Stimulated activated CD4-positive, alpha-beta T cell treated with anti-CD3 and anti-CD28 coated beads, Interleukin-4, amount 100 ng/mL, for 48 hours (primary cell): ENCODE measurements at regions not wholly inside any gene's neighbourhood (a gene's known extent, or its start where the extent isn't known, plus 50 kb on each side); places are given as distances from the start of the nearest gene placed in this dataset.

Source experiments
- DNase-seq, 2 donors: peaks; one replicate each; pipeline ENCODE4 v3.0.0-alpha.2; 2020; ENCODE audit warnings: low read depth in 2 of 2

GRCh38 chr5:135120951-135121350 lies 86.9 kb upstream of the PITX1 start:
- no peak for DNase-seq

GRCh38 chr5:135119481-135119880 lies 85.5 kb upstream of the PITX1 start:
- DNase-seq = no peak

- DNase-seq = no peak
Measured at GRCh38 chr5:135117590-135117989, 83.6 kb upstream of the PITX1 start.

GRCh38 chr5:135116160-135116561 lies 82.1 kb upstream of the PITX1 start:
- DNase-seq = no peak

- no peak for DNase-seq
Measured at GRCh38 chr5:135115591-135115990, 81.6 kb upstream of the PITX1 start.

GRCh38 chr5:135114759-135115158 lies 80.7 kb upstream of the PITX1 start:
- DNase-seq = no peak

GRCh38 chr5:135112008-135112725 lies 78.1 kb upstream of the PITX1 start:
- DNase-seq = no peak

GRCh38 chr5:135110785-135111596 lies 77.0 kb upstream of the PITX1 start:
- no peak for DNase-seq

- no peak for DNase-seq
Measured at GRCh38 chr5:135108992-135109391, 75.0 kb upstream of the PITX1 start.

- no peak for DNase-seq
Measured at GRCh38 chr5:135108569-135108968, 74.5 kb upstream of the PITX1 start.

- no peak for DNase-seq
Measured at GRCh38 chr5:135107986-135108385, 74.0 kb upstream of the PITX1 start.

- no peak for DNase-seq
Measured at GRCh38 chr5:135106610-135107471, 72.8 kb upstream of the PITX1 start.

- no peak for DNase-seq
Measured at GRCh38 chr5:135106136-135106535, 72.1 kb upstream of the PITX1 start.

- DNase-seq = no peak
Measured at GRCh38 chr5:135105105-135105484, 71.1 kb upstream of the PITX1 start.

- no peak for DNase-seq
Measured at GRCh38 chr5:135103575-135103853, 69.5 kb upstream of the PITX1 start.

GRCh38 chr5:135102716-135103574 lies 68.9 kb upstream of the PITX1 start:
- no peak for DNase-seq

- no peak for DNase-seq
Measured at GRCh38 chr5:135100431-135100830, 66.4 kb upstream of the PITX1 start.

- no peak for DNase-seq
Measured at GRCh38 chr5:135100011-135100410, 66.0 kb upstream of the PITX1 start.

GRCh38 chr5:135097390-135097789 lies 63.4 kb upstream of the PITX1 start:
- DNase-seq = no peak

GRCh38 chr5:135095871-135096270 lies 61.8 kb upstream of the PITX1 start:
- DNase-seq = no peak

GRCh38 chr5:135095052-135095715 lies 61.2 kb upstream of the PITX1 start:
- no peak for DNase-seq
